ENCODE measurements at regions not wholly inside any gene's neighbourhood (a gene's known extent, or its start where the extent isn't known, plus 50 kb on each side); places are given as distances from the start of the nearest gene placed in this dataset.

GRCh38 chr9:115966660-115967059, 186.9 kb upstream of the PAPPA start:
- DNase-seq = no peak

- no peak for DNase-seq
Observed at GRCh38 chr9:115969096-115969495, 184.5 kb upstream of the PAPPA start.

DNA sequence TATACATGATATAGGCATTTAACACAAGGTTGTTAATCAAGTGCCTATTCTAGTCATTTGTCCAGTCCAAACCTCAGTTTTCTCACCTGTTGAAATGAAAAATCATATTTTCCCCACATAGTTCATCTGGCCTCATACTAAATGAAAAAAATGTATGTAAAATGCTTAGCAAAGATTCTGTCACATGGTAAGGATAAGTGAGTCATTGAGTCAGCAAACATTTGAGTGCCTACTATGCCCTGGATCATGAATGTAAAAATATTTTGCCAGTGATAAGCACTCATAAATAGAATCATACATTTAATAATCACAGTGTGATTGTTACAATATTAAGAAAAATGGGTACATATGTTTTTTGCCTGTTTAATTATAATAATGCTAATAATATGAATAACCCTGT, 181.2 kb upstream of the PAPPA start:
- no peak for DNase-seq

- DNase-seq = no peak
Observed at GRCh38 chr9:115972843-115973595, 180.6 kb upstream of the PAPPA start.

DNA sequence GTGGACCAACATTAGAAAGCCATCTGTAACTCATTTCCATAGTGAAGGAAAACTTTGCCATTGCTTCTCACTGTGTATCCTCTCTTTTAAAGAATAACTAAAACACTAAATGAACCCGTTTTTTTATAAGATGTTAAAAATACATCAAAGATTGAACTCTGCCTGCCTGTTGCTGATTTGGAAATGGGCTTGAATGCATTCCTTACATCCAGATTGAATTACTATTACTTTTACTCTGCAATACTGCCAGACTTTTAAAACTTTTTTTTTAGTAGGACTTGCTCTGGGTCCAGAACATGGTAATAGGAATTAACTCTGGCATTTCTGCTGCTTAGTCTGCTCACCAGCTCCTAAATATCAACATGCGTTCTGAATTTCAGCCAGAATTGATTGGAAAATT, 176.8 kb upstream of the PAPPA start:
- no peak for DNase-seq

DNA sequence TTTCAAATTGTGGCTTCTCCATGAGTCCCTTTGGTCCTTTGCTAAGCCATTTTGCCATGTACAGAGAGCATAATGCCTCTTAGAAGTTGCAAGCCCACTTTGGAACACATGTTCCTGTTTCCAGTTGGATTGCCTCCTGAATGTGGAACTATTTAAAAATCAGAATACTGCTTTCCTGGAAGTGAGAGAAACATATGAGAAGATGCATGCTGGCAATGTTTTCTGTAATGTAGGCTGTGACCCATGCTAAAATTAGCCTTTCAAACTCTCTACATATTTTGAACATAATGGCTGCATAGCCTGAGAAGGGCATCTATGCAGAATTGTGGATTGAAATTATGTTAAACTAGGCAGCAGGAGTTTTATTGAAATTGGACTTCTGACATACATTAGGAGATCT, 175.5 kb upstream of the PAPPA start:
- DNase-seq = no peak

- DNase-seq = no peak
Observed at GRCh38 chr9:115978659-115979096, 174.9 kb upstream of the PAPPA start.

DNA sequence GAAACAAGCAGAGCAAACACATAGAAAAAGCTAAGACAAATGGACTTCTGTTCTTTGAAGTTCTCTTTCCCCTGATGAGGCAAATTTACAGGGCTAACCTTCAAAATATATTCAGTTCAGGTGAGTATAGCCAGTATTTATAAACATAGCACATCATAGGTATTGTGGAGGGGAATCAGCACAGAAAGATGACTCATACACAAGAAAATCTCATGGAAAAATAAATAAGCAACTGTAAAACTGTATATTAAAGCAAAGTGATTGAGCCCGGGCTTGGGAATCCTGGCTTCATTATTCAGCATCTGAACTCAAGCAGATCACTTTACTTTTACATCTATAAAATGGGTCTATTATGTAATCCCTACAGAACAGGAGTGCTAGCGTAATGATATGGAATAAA, 173.5 kb upstream of the PAPPA start:
- no peak for DNase-seq

DNA sequence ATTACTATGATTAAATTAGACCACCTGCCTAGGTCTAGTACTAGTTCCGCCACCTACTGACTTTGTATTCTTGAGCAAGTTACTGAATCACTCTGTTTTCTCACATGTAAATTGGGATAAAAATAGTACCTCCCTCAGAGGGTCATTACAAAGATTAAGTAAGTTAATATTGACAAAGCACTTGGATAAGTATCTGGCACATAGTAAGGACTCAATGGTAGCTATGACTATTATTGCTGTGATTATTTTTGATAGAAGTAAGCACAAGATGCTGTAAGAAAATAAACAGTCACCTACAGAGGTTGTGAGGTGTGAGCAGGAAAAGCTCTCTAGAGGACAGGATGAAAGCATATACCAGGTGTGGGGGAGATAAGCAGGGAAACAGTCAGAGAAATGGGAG, 173.1 kb upstream of the PAPPA start:
- DNase-seq = no peak

- no peak for DNase-seq
Observed at GRCh38 chr9:115980976-115981375, 172.6 kb upstream of the PAPPA start.

DNA sequence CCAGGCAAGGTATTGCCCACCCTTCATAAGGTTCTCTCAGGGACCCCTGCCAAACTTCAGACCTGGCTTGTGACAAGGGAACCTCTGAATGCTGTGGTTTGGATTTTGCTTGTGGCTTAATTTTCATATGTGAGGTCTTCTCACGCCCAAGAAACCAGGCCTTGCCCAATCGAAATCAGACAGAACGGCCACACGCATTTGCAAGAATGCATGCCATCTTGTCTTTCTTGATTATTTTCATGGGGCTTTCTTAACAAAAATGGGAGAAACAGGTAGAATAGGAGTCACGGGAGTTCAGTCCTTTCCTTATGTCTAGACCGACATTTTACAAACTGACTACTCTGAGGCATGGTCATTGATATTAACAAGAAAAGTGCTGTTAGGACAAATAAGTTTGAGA, 170.2 kb upstream of the PAPPA start:
- DNase-seq = no peak

DNA sequence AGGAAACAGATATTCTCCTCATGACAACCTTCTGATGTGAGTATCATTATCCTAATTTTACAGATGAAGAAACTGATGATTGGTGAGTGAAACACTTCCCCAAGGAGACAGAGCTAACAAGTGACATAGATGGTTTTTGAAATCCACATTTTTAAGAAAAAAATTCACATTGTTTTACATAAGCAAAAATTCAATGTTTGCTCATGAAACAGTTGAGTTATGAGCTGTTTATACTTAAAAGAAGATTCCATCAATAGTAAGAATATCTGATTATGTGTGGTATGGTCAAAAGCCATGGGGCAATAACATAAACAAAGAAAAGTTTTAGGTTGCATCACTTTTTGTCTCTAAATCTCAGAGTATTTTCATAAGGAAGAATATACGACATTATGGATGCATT, 167.9 kb upstream of the PAPPA start:
- no peak for DNase-seq

- DNase-seq = no peak
Observed at GRCh38 chr9:115986508-115986907, 167.1 kb upstream of the PAPPA start.

- DNase-seq = no peak
Observed at GRCh38 chr9:115988701-115989100, 164.9 kb upstream of the PAPPA start.

- no peak for DNase-seq
Observed at GRCh38 chr9:115989831-115990230, 163.8 kb upstream of the PAPPA start.

- no peak for DNase-seq
Observed at GRCh38 chr9:115992834-115993233, 160.8 kb upstream of the PAPPA start.

- no peak for DNase-seq
Observed at GRCh38 chr9:115997923-115998322, 155.7 kb upstream of the PAPPA start.

DNA sequence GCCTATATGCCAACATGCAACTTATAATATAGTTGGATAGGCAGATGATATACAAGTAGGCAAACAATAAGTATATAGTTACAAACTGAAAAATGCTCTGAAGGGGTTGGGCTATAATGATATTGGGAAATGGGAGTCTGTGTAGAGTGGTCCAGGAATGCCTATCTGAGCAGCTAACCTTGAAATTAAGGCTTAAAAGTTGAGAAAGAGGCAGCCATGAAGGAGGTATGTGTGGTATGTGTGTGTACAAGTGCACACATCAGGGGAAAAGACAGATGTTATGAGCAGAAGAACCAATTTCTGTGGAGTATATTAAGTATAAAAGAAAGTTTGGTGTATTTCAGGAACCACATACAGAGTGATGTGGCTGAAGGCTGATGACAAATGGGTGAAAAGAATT, 154.9 kb upstream of the PAPPA start:
- no peak for DNase-seq

DNA sequence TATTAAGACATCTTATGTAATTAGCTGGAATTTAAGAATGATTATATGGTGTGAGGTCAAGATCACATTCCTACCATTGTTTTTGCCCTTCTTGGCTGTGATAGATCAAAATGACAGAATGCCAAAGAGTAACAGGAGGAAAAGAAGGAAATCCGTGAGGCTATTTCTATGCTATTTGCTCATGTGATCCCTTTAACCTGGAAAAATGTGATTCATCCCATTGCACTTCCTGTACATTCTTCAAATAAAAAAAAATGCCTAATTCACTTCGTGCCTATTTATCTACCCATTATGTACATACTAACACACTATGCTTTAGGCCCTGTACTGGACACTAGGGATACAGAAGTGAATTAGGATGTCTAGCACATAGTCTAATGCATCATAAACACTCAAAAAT, 154.1 kb upstream of the PAPPA start:
- DNase-seq = no peak

DNA sequence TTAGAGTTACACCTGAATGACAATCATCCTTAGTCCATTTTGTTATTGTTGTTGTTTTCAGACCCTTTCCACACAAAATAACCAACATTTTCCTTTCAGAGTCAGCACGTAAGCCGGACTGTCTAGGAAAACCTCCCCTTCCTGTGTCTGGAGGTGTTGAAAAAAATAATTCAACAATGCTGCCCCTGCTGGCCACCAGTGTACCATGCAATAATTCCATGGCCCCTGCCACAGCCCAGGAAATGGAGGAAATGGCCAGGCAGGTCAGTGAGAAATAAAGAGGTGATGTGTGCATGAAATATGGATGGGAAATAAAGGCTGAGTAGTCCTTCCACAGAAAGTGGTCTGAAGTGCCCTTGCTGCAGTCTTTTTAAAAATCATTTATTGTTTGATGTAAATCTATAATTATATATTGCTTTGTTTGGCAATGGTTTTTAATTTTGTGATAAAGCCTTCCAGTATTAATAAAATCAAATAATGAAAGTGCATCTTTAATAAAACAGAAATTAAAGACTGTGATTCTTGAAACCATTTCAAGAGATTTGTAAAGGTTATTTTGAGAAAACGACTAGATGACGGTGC, 152.8 kb upstream of the PAPPA start:
- DNase-seq = no peak

GRCh38 chr9:116002181-116002580, 151.4 kb upstream of the PAPPA start:
- no peak for DNase-seq

DNA sequence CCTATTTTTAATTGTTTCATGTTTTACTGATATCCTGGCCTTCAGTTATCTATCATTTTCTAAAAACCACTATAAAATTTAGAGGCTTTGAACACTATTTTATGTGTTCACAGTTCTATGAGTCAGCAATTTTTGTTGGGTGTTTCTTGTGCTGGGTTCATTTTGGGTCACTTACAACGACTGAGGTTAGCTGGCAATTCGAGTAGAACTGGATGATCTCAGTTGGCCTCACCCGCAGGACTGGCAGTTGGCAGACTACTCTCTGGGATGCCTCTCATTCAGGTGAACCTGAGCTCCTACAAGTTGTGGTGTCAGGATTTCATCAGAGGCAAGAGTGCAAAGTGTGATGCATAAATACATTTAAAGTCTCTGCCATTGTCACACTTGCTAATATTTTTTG, 151.0 kb upstream of the PAPPA start:
- DNase-seq = no peak

DNA sequence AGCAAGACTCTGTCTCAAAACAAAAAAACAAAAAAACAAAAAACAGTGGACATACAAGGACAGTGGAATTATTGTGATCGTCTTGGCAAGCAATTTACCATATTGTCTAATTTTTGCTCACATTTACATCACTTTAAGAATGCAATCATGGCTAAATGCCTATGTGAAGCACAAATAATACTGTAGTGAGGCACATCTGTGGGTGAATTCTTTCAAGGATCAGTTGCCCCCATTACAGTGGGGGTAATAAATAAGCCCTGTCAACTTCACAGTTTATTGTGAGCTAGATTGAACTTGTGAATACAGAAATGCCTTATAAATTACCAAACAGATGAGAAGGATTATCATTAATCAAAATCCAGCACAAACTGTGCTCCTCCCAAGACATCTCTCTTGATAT, 150.2 kb upstream of the PAPPA start:
- DNase-seq = no peak

DNA sequence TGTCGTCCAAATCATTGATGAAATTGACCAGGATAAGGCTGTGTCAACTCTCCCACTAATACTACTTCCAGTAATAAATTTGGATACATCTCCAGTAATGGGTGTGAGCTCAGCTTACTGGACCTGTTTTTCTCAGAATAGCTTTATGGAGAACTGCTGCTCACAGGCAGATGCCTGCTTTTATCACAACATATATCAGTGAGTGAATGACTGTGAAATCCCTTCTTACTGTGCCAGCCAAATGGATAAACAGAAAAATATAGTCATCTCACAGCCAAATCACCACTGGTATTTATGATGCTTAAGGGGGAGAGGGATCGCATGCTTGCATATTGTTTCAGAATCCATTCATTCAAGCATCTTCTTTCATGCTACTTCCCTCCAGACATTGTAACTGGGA, 148.4 kb upstream of the PAPPA start:
- DNase-seq = no peak

DNA sequence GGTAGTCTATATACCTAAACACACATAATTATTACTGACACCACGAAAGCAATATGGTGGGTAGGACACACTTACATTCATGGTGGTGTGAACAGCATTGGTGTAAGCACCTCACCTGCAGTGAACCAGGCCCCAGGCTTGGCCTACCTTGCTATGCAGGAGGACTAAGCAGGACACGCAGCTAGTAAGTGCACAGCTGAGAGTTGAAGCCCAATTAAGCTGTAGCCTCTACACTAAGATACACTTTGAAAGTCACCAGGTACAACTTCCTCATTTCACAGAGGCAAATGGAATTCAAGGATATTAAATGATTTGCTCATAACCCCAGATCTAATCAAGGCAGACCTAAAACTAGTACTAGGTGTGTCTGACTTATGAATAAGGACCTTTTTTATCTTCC, 145.8 kb upstream of the PAPPA start:
- DNase-seq = no peak
